Calu3 (cell line): ENCODE measurements at regions not wholly inside any gene's neighbourhood (a gene's known extent, or its start where the extent isn't known, plus 50 kb on each side); places are given as distances from the start of the nearest gene placed in this dataset.

Source experiments
- BruUV-seq: library from RNA; stranded (reverse); fragments of 400-500 nt; replicated peaks from 2 replicates; lab custom pipeline; 2021; lab: Mats Ljungman, UMichigan
- CTCF ChIA-PET: fragments of 300-600 bp; sonication (Branson Sonifier 250); formaldehyde crosslinking; loops from one replicate; lab custom pipeline; 2022; ENCODE audit warnings: antibody characterized with exemption; lab: Charles Lee
- DNase-seq: peaks from one replicate; pipeline ENCODE4 v3.0.0; 2022
- H3K27ac Mint-ChIP-seq: one replicate; pipeline ENCODE4 v1.8.0; 2022; ENCODE audit warnings: mixed read lengths; ENCODE audit not compliant: unreplicated experiment
- H3K27me3 Mint-ChIP-seq: one replicate; pipeline ENCODE4 v1.8.0; 2022; ENCODE audit warnings: mixed read lengths; ENCODE audit not compliant: unreplicated experiment
- H3K36me3 Mint-ChIP-seq: one replicate; pipeline ENCODE4 v1.8.0; 2022; ENCODE audit warnings: mild to moderate bottlenecking, moderate library complexity, mixed read lengths; ENCODE audit not compliant: insufficient read depth, unreplicated experiment
- H3K4me1 Mint-ChIP-seq: one replicate; pipeline ENCODE4 v1.8.0; 2022; ENCODE audit warnings: mild to moderate bottlenecking, low read depth, mixed read lengths; ENCODE audit not compliant: unreplicated experiment
- H3K4me3 Mint-ChIP-seq: one replicate; pipeline ENCODE4 v1.8.0; 2022; ENCODE audit warnings: mild to moderate bottlenecking, low read depth, moderate library complexity, mixed read lengths; ENCODE audit not compliant: unreplicated experiment
- H3K9me3 Mint-ChIP-seq: one replicate; pipeline ENCODE4 v1.8.0; 2022; ENCODE audit warnings: low read depth, mixed read lengths; ENCODE audit not compliant: unreplicated experiment
- intact Hi-C: fragments of 100-400 bp; cut with micrococcal nuclease; formaldehyde crosslinking; loops from one replicate; pipeline ENCODE4 v1.10.0; 2022; ENCODE audit not compliant: unreplicated experiment
- TF ChIP-seq, protein P1 (sequence below): fragments of 200-600 bp; IDR thresholded peaks from one replicate; pipeline ENCODE4 v1.8.0; 2022; ENCODE audit warnings: antibody characterized with exemption; ENCODE audit not compliant: unreplicated experiment

GRCh38 chr4:187160486-187160885 is 436.8 kb upstream of the FAT1 start:
- Mint-ChIP-seq H3K27ac (no peak overlapping the region), H3K4me1 (no peaks in the 10 kb centered on the region), H3K4me3 (no peak overlapping the region), H3K36me3 (no peaks in the 10 kb centered on the region), H3K27me3 (no peaks in the 10 kb centered on the region), H3K9me3 (no peaks in the 10 kb centered on the region)
- no TSS peak for BruUV-seq
- TF ChIP-seq, protein P1, sequence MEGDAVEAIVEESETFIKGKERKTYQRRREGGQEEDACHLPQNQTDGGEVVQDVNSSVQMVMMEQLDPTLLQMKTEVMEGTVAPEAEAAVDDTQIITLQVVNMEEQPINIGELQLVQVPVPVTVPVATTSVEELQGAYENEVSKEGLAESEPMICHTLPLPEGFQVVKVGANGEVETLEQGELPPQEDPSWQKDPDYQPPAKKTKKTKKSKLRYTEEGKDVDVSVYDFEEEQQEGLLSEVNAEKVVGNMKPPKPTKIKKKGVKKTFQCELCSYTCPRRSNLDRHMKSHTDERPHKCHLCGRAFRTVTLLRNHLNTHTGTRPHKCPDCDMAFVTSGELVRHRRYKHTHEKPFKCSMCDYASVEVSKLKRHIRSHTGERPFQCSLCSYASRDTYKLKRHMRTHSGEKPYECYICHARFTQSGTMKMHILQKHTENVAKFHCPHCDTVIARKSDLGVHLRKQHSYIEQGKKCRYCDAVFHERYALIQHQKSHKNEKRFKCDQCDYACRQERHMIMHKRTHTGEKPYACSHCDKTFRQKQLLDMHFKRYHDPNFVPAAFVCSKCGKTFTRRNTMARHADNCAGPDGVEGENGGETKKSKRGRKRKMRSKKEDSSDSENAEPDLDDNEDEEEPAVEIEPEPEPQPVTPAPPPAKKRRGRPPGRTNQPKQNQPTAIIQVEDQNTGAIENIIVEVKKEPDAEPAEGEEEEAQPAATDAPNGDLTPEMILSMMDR: no peak
- DNase-seq: no peak
- intact Hi-C loops: no loop called here
- CTCF ChIA-PET: no interaction called here

- no peak for DNase-seq
- CTCF ChIA-PET: no interaction called here
- Mint-ChIP-seq H3K4me1 (peaks cover 5% of the 10 kb centered on the region), H3K36me3 (no peaks in the 10 kb centered on the region), H3K27ac (no peak overlapping the region), H3K4me3 (no peak overlapping the region), H3K27me3 (no peaks in the 10 kb centered on the region), H3K9me3 (no peaks in the 10 kb centered on the region)
- TF ChIP-seq, protein P1: no peak
- intact Hi-C loops: no loop called here
- BruUV-seq: no TSS peak
Observed at GRCh38 chr4:187166886-187167512, 443.3 kb upstream of the FAT1 start.

GRCh38 chr4:187171706-187172339 is 448.2 kb upstream of the FAT1 start:
- no peaks in the 10 kb centered on the region for H3K9me3 Mint-ChIP-seq
- DNase-seq: no peak
- no peaks in the 10 kb centered on the region for H3K27me3 Mint-ChIP-seq
- peak overlapping the region; percentile 56 for H3K4me3 Mint-ChIP-seq
- intact Hi-C loops: no loop called here
- TF ChIP-seq, protein P1: no peak
- peak overlapping the region; percentile 53 for H3K27ac Mint-ChIP-seq
- CTCF ChIA-PET: interaction anchor here (0.8 kb wide), 1 partner anchor 80 kb away, joined by 3 read pairs; no protein-coding TSS in a partner anchor
- peaks cover 6% of the 10 kb centered on the region for H3K36me3 Mint-ChIP-seq
- H3K4me1 Mint-ChIP-seq: peaks cover 14% of the 10 kb centered on the region
- no TSS peak for BruUV-seq

DNA sequence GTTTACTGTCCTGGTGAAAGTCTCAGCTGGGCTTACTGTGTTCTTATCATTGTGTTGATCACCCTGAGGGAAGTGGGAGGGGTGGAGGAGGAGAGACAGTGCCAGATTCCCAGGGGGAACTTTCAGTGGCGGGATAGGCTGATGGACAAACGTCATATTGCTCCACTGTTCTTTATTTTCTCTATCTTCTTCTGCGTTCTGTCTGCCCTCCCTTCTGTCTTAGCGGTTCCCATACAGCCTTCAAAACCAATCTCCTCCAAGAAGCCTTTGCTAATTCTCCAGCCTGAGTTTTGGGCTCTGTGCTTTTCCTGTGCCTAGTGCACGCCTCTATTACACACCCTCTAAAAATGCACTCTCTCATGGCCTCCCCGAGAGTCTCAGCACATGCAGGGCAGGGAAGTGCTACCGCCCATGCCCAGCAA is 448.7 kb upstream of the FAT1 start:
- peak; percentile 12 for DNase-seq
- CTCF ChIA-PET: interaction anchor here (0.8 kb wide), 1 partner anchor 79 kb away, joined by 3 read pairs; no protein-coding TSS in a partner anchor
- H3K4me1 Mint-ChIP-seq: peaks cover 14% of the 10 kb centered on the region

More for the DNA sequence above, 448.7 kb upstream of the FAT1 start:
- BruUV-seq: no TSS peak
- H3K4me3 Mint-ChIP-seq: peak overlapping the region; percentile 56
- no peaks in the 10 kb centered on the region for H3K27me3 Mint-ChIP-seq
- intact Hi-C loops: no loop called here
- peaks cover 6% of the 10 kb centered on the region for H3K36me3 Mint-ChIP-seq
- no peaks in the 10 kb centered on the region for H3K9me3 Mint-ChIP-seq
- TF ChIP-seq, protein P1: no peak
- peak overlapping the region; percentile 53 for H3K27ac Mint-ChIP-seq
